Gastroesophageal sphincter (tissue), 4 donors: ENCODE measurements at regions not wholly inside any gene's neighbourhood (a gene's known extent, or its start where the extent isn't known, plus 50 kb on each side); places are given as distances from the start of the nearest gene placed in this dataset.

Source experiments
- ATAC-seq: fragments of 150-250 bp; one replicate; pipeline ENCODE4 v1.9.1; 2016; ENCODE audit warnings: mild to moderate bottlenecking, moderate library complexity
- H3K27ac ChIP-seq, 4 donors: fragments of 200-600 bp; sonication (generic) in 3 of 4; 1 replicate in 3 of 4; 2 replicates in 1 of 4; pipeline ENCODE4 v1.5.1; 2016 to 2019
- H3K27me3 ChIP-seq: fragments of 200-600 bp; sonication (generic); one replicate; pipeline ENCODE4 v1.5.1; 2019
- H3K36me3 ChIP-seq, 2 donors: fragments of 200-600 bp; sonication (generic); one replicate each; pipeline ENCODE4 v1.5.1; 2019; ENCODE audit warnings: control low read depth in 1 of 2
- H3K4me1 ChIP-seq, 3 donors: fragments of 200-600 bp; sonication (generic); 1 replicate in 2 of 3; 2 replicates in 1 of 3; pipeline ENCODE4 v1.5.1; 2016 to 2019; ENCODE audit warnings: control low read depth in 2 of 3
- H3K4me3 ChIP-seq, 2 donors: fragments of 200-600 bp; sonication (generic); one replicate each; pipeline ENCODE4 v1.5.1; 2019; ENCODE audit warnings: mild to moderate bottlenecking in 1 of 2, moderate library complexity in 1 of 2
- H3K9me3 ChIP-seq, 3 donors: fragments of 200-600 bp; sonication (generic); one replicate each; pipeline ENCODE4 v1.5.1; 2017 to 2019; ENCODE audit warnings: control low read depth in 2 of 3
- CTCF ChIP-seq, 4 experiments: fragments of 200-600 bp in 2 of 4; fragments of 450-650 bp in 2 of 4; sonication (generic) in 1 of 4; IDR thresholded peaks; one replicate each; pipeline ENCODE4 v1.5.1; 2017 to 2019; ENCODE audit warnings: antibody characterized with exemption in 4 of 4, mild to moderate bottlenecking in 2 of 4, moderate library complexity in 2 of 4
- EP300 ChIP-seq: sonication (generic); formaldehyde crosslinking; IDR thresholded peaks from one replicate; pipeline ENCODE4 v1.6.1; 2017; ENCODE audit warnings: antibody characterized with exemption, mild to moderate bottlenecking
- POLR2A ChIP-seq, 2 donors: fragments of 450-650 bp; IDR thresholded peaks; one replicate each; pipeline ENCODE4 v1.6.1; 2017; ENCODE audit warnings: antibody characterized with exemption in 2 of 2, mild to moderate bottlenecking in 2 of 2, moderate library complexity in 1 of 2
- POLR2AphosphoS5 ChIP-seq: sonication (generic); formaldehyde crosslinking; IDR thresholded peaks from one replicate; pipeline ENCODE4 v1.6.1; 2017; ENCODE audit warnings: antibody characterized with exemption
- WGBS, 2 donors: methylation state at CpG; one replicate each; pipeline ENCODE4 v1.1.5; 2018; ENCODE audit warnings: low coverage in 1 of 2; 5-methylcytosine and 5-hydroxymethylcytosine counted together

- Histone ChIP-seq H3K9me3 (no peaks in the 10 kb centered on the region), H3K36me3 (no peaks in the 10 kb centered on the region), H3K4me1 (no peaks in the 10 kb centered on the region), H3K27ac (no peak overlapping the region), H3K4me3 (no peak overlapping the region), H3K27me3 (peaks cover 72% of the 10 kb centered on the region)
- 67 to 73% methylated on average over 14 to 16 of the region's 21 CpGs for WGBS, 2 donors
- TF ChIP-seq POLR2A (IDR thresholded peaks at IDR 0.05) (no peak), POLR2AphosphoS5 (no peak), EP300 (no peak), CTCF (IDR thresholded peaks at IDR 0.05) (no peak)
- no peak for ATAC-seq
Measured at GRCh38 chr22:49446759-49447710, 380.6 kb downstream of the BRD1 start.

GRCh38 chr22:49446145-49446758 lies 381.4 kb downstream of the BRD1 start:
- TF ChIP-seq POLR2AphosphoS5 (no peak), EP300 (no peak), CTCF (IDR thresholded peaks at IDR 0.05) (no peak), POLR2A (IDR thresholded peaks at IDR 0.05) (no peak)
- Histone ChIP-seq H3K27me3 (peaks cover 64% of the 10 kb centered on the region), H3K9me3 (no peaks in the 10 kb centered on the region), H3K27ac (no peak overlapping the region), H3K4me1 (no peaks in the 10 kb centered on the region), H3K4me3 (no peak overlapping the region), H3K36me3 (no peaks in the 10 kb centered on the region)
- ATAC-seq = no peak
- 43 to 48% methylated on average over 12 to 16 of the region's 18 CpGs for WGBS, 2 donors

GRCh38 chr22:49444781-49445180 lies 382.9 kb downstream of the BRD1 start:
- Histone ChIP-seq H3K27ac (no peak overlapping the region), H3K9me3 (no peaks in the 10 kb centered on the region), H3K4me3 (no peak overlapping the region), H3K27me3 (peaks cover 49% of the 10 kb centered on the region), H3K4me1 (no peaks in the 10 kb centered on the region), H3K36me3 (no peaks in the 10 kb centered on the region)
- 72 to 74% methylated on average over 5 to 9 of the region's 14 CpGs for WGBS, 2 donors
- no peak for ATAC-seq
- TF ChIP-seq CTCF (IDR thresholded peaks at IDR 0.05) (no peak), EP300 (no peak), POLR2AphosphoS5 (no peak), POLR2A (IDR thresholded peaks at IDR 0.05) (no peak)

- H3K9me3 ChIP-seq = no peaks in the 10 kb centered on the region
- H3K27me3 ChIP-seq = peaks cover 38% of the 10 kb centered on the region
- no peak for TF ChIP-seq CTCF (IDR thresholded peaks at IDR 0.05)
- no peak for TF ChIP-seq POLR2A (IDR thresholded peaks at IDR 0.05)
- no peak for TF ChIP-seq POLR2AphosphoS5
- no peak for TF ChIP-seq EP300
- ATAC-seq = no peak
- no peaks in the 10 kb centered on the region for H3K36me3 ChIP-seq
- no peak overlapping the region for H3K27ac ChIP-seq
- H3K4me1 ChIP-seq = no peaks in the 10 kb centered on the region
- H3K4me3 ChIP-seq = no peak overlapping the region
- WGBS, 2 donors = 84 to 85% methylated on average over 12 to 14 of the region's 23 CpGs
Measured at GRCh38 chr22:49440931-49441330, 386.7 kb downstream of the BRD1 start.
